SU-DHL-6 (cell line): ENCODE measurements at regions not wholly inside any gene's neighbourhood (a gene's known extent, or its start where the extent isn't known, plus 50 kb on each side); places are given as distances from the start of the nearest gene placed in this dataset.
"Not testable (repeated sequence)": the region's sequence is repeated elsewhere in the genome, so short reads cannot be mapped to it uniquely, and the experiment has no call there.

ENCODE experiments used
- EZH2phosphoT487 ChIP-seq: fragments of 200-600 bp; sonication (generic), shearing (Covaris generic); conservative IDR thresholded peaks from 2 replicates; pipeline ENCODE4 v1.6.1; 2018; ENCODE audit warnings: mild to moderate bottlenecking, antibody characterized with exemption, low read length, moderate library complexity, mixed read lengths
- TF ChIP-seq, protein P1 (sequence below): fragments of 200-600 bp; sonication (generic); IDR thresholded peaks from one replicate; pipeline ENCODE4 v1.5.1; 2017; ENCODE audit warnings: antibody characterized with exemption, mild to moderate bottlenecking, low read length, moderate library complexity; ENCODE audit not compliant: insufficient read depth, poor library complexity, severe bottlenecking

- TF ChIP-seq, protein P1, sequence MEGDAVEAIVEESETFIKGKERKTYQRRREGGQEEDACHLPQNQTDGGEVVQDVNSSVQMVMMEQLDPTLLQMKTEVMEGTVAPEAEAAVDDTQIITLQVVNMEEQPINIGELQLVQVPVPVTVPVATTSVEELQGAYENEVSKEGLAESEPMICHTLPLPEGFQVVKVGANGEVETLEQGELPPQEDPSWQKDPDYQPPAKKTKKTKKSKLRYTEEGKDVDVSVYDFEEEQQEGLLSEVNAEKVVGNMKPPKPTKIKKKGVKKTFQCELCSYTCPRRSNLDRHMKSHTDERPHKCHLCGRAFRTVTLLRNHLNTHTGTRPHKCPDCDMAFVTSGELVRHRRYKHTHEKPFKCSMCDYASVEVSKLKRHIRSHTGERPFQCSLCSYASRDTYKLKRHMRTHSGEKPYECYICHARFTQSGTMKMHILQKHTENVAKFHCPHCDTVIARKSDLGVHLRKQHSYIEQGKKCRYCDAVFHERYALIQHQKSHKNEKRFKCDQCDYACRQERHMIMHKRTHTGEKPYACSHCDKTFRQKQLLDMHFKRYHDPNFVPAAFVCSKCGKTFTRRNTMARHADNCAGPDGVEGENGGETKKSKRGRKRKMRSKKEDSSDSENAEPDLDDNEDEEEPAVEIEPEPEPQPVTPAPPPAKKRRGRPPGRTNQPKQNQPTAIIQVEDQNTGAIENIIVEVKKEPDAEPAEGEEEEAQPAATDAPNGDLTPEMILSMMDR, result not testable (repeated sequence)
- not testable (repeated sequence) for TF ChIP-seq EZH2phosphoT487
These were observed 1029.8 kb downstream of the TMEM121 start for GRCh38 chr14:106556211-106556610.
